Amygdala (tissue), 56 donors: ENCODE measurements at regions not wholly inside any gene's neighbourhood (a gene's known extent, or its start where the extent isn't known, plus 50 kb on each side); places are given as distances from the start of the nearest gene placed in this dataset.

Experiments used
- DNase-seq, 56 donors: peaks; one replicate each; lab custom pipeline; 2025; lab: John Stamatoyannopoulos, UW

DNA sequence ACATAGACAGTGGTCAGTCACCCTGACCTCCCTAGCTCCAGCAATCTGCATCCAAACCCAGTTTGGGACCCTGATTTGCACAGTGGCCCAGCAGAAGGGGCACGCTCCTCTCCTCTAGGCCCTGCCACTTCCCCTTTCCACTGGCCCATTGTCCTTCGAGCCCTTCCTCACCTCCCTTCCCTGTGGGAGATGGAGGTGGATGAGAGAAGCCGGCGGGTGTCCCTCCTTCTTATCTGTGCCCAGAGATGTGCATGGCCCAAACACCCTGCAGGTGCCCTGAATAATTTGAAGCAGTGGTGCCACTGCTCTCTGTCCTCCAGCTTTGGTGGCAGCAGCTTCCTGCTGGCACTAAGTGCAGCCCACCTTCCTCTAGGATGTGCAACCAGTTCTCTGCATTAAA is 140.0 kb downstream of the BARX1 start:
- DNase-seq: no peak

DNA sequence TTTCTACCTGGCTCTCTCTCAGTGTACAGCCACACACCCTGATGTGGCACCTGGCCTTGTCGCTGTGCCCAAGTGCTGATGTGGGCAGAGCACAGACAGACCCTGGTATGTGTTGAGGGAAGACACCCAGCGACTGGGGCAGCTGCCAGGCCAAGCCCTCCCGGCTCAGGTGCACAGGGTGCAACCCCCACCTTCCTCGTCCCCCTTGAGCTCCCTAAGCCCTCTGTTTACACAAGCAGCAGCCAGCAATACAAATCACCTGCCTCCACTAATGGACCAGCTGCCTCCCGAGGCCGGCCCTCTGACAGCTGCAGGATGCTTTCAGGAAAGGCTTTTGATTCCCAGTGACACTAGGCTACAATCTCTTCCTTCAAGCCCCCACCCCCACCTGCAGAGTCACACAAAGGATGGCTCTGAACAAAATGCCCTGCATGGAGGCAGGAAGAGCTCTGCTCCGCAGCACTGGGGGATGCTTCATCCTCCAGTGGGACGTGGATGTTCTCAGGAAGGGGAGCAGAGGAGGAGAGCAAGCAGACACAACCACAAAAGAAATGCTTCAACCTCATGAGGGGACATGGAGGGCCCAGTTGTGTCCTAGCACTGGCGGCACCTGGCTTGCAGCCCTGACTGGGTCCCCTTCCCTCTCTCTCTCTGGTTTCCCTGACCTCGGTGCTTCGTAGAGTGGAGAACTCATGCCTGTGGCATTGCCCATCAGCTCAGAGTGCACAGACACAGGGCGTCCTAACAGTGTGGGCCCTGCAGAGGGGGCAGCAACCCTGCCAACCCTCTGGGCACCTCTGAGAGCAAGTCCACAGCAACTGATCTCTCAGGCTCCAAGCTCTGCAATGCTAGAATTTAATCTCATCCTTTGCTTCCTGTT is 140.8 kb downstream of the BARX1 start:
- DNase-seq: no peak

DNA sequence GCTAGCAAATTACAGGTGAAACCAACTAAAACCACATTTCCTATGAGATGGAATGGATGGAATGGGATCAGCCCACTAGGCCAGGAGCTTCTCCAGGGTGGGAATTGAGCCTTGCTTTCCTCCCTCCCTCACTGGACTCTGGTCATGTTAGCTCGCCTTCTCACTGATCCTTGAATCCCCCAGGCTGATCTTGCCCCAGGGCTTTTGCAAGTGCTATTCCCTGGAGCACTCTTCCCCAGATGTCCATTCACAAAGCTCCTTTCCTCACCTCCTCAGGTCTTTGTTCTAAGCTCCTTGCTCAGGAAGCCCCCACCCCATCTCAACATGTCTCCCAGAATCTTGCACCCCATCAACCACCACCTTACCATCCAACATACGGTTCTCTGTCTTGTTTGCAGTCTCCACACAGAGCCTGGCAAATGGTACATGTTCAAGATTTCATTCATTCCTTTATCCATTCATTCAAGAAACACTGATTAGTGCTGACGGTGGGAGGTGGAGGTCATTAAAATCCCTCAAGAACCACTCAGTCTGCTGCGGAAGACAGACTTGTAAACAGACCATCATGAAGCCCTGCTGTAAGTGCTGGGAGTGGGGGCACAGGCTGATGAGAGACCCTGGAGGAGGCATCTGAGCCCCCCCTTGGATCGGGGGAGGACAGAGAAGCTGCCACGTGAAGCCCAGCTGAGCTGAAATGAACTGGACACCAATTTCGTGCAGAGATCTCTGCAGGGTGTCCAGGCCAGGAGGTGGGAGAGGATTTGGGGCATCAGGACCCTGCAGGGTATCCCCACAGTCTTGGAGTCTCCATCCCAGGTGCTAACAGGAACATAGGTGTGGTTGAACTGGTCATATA is 141.7 kb downstream of the BARX1 start:
- DNase-seq: no peak

DNA sequence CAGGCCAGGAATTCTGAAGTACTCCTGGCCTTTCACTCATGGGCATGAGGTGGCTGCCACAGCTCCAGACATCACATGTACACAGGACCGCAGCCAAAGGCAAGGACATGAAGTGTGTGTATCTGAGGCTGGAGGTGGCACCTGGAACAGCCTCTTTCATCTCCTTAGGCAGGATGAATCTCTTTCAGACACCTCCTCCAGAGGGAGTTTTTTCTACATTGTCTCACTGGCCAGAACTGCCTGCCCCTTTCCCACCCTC is 142.8 kb downstream of the BARX1 start:
- no peak for DNase-seq

DNA sequence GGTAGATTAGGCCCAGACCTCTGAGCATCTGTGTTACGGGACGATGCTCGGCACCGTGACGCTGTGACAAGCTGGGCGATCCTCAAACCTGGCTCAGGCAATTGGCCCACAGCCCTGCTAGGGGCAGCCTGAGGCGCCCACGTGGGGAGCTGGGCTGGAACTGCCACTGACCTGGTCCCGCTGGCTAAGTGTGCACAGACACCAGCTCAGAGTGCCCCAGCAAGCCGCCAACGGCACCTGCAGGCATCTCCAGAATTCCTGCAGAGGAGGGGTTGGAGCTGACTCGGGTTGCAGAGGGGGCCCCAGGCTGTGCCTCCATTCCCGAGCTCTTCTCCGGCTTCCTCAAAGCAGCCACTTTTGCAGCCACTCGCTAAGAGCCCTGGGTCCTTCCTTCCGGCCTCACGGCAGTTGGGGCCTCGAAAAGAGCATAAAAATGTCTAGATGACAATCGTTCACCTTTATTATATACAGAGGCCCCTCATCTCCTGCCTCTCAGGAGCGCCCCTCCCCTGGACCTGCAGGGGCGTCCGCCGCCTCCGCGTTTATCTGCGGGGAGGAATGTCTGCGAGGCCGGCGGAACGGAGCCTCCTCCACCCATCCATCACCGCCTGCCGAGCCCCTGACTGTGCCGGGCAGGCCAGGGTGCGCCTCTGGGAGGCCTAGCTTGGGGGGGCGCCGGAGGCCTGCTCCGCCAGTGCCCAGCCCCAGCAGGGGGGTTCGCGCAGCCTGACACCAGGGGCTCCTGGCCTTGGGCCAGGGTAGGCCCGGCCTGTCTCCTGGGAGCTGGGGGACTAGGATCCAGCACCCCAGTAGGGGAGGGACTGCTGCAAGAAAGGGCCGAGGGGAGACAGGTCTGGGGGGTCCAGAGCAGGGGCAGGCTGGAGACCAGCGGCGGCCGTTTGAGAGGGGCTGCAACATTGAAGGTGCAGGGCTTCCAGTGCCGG is 144.9 kb downstream of the BARX1 start:
- no peak for DNase-seq

DNA sequence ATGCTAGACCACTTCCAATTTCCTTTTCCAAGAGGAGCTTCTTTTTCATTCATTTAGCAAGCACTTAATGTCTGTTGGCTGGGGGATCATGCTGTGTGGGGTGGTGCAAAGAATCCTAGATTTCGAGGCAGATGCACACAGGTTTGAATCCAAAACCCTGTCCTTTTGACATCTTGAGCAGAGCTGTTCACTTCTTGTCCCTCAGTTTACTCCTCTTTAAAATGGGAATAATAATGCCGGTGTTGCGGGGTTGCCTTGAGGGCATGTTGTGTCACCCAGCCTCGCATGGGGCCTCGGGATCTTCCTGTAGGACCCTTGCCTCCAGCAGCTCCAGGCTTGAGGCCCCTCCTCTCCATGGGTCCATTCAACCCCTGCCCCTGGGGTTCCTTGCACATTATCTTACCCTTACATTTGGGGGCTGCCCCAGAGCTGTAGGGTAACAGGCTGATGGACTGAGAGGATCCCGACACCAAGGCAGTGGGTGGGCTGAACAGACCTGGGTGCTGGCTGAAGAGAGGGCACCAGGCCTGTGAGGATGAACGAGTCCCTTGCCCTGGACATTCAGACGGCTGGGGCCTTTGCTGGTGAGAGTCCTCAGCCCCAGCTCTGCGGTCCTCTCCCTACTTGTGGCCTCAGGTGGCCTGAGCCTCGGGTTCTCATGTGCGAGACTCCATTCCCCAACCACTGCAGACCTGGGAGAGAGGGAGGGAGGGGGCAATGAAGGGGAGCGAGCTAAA is 145.8 kb downstream of the BARX1 start:
- DNase-seq: no peak

DNA sequence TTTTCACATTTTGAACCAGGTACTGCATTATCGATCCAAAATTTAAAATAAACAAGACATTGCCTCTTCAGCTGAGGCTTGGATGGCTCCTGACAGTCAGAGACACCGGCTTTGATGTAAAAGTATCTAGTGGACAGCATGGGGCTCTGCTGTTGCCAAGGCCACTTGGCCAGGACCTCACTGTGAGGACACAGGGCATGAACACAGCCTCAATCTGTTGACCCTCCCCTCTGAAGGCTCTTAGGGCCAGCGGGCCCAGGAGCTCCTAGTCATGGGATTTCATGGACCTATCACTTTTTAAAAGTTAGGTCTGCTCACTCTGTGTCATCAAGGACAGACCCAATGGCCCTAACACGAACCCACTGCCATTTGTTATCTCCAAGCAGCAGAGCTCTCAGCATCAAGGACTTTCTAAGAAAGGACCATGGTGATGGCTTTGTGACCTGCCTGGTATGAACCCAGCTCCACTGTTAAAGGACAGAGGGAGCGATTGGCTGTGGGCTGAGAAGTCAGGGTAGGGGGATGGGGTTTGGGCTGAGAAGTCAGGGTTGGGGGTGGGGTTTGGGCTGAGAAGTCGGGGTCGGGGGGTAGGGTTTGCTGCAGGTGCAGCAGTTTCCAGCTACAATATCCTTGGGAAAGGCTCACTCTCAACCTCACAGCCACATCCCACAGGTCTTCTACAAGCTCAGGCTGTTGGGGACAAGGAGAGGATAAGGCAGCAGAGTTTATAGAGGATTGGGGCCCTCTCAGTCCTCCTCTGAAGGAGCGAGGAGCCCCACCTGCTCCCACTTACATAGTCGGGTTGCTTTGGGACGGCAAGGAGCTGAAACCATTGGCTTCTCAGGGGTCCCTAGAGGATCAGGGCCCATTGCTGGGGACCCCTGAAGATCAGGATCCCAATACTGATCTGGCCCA is 146.8 kb downstream of the BARX1 start:
- no peak for DNase-seq

DNA sequence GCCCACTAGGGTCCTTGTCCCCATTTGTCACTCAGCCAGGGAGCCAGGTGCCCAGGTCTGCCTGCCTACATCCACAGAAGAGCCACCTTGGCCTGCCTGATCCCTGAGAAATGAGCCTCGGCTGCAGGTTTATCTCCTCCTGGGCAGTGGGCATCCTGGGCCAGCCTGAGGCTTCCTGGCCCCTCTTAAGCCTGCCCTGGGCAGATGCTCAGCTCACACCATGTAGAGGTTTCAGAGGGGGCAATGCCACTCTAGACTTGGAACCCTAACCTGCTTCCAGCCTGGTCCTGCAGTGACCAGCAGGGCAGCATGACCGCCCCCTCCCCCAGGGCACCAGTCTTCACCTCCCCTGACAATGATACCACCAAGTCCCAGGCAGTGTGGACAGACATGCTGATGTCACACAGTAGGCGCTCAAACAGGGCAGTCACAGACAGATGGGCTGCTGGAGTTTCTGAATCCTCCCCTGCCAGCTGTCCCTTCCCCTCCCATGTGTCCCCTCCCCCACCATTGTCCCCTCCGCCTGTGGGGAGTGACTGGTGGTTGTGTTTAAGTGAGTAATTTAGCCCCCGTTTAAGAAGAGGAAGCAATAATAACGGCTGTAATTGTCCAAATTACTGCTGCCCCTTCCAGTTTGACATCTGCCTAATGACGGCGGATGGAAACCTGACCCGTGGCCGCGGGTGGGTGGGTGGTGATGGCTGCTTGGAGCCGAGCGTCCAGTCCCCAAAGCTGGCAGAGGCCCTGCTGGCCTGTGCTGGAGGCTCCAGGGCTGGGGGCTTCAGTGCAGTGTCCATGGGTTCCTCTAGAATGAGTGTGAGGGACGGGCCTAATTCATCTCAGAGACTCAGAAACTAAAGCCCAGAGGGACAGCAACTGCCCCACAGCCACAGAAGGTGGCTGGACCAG is 147.7 kb downstream of the BARX1 start:
- DNase-seq: no peak

DNA sequence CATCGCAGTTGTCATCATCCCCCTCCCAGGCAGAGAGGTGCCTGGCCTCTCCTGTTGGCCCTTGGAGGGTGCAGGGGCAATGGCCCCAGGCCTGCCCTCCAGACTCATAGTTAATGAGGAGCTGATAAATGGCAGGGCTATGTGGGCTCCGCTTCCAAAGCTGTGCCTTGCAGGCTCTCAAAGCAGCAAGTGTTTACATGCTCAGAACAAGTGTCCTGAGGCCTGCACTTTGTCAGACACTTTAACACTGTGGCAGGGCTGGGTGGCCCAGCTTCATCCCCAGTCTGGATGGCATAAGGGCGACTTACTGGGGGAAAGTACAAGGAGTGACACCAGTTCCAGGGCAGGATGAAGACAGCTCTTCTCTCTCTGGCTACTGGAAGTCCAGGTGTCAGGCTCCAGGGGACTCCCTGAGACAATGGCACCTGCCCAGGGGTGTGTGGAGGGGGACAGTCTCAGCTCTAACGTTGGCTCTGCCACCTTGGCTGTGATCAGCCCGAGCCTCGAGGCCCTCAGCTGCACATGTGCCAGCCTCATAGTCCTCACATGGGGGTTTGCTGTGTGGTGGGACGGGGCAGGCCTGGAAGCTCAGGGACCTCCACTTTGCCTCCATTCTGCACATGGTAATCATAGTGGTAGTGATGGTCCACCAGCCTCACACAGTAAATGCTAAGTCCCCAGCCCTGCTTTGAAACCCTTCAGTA is 153.4 kb downstream of the BARX1 start:
- no peak for DNase-seq

DNA sequence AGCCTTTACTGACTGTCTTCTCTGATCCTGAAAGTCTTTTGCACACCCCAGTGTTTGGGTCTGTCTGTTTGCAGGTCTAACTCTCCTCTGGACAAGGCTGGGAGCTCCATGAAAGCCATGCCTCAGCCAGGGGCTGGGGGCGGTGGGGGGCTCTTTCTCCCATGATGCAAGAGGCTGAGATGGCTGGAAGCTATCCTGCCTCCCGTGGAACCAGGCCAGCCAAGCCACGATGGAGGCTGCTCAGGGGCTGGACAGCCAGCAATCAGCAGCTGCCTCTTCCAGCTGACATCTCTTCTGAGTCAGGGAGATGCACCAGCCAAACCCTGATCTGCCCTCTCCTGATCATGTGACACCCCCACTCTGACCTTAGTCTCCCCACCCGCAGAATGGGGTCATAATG is 154.0 kb downstream of the BARX1 start:
- no peak for DNase-seq

DNA sequence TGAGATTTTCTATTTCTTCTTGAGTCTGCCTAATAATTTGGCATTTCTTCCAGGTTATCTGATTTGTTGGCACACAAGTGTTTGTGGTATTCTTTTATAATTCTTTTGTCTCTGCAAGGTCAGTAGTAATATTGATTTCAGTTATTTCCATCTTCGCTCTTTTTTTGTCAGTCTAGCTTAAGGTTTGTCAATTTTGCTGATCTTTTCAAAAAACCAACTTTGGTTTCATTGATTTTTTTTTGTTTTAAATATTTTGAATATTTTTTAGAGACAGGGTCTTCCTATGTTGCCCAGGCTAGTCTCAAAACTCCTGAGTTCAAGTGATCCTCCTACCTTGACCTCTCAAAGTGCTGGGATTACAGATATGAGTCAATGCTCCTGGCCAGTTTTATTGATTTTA is 162.8 kb downstream of the BARX1 start:
- no peak for DNase-seq

DNA sequence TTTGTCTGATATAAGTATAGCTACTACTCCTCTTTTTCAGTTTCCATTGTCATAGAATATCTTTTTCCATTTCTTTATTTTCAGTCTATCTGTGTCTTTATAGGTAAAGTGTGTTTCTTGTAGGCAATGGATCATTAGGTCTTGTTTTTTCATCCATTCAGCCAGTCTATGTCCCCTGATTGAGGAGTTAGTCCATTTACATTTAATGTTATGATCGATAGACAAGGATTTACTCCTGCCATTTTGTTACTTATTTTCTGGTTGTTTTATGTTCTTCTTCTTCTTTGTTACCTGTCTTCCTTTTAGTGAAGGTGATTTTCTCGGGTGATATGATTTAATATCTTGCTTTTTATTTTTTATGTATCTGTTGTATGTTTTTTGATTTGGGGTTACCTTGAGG is 169.0 kb downstream of the BARX1 start:
- no peak for DNase-seq

DNA sequence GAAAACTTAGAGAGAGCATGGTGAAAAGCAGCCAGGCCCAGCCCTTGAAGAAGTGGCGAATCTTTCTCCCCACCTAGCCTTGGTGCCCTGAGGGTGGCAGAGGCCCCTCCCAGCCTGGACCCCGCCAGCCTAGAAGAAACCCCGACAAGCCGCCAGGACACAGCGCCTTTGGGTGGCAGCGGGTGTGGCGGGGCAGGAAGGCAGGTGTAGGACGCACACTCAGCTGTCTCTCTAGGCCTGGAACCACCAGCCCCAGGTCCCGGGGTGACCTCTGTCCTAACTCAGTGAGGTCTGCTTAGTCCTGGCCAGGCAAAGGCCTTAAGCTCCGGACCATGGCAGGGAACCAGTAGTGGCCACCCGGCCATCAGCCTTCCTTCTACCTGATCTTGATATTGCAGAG is 178.3 kb downstream of the BARX1 start:
- DNase-seq: no peak

DNA sequence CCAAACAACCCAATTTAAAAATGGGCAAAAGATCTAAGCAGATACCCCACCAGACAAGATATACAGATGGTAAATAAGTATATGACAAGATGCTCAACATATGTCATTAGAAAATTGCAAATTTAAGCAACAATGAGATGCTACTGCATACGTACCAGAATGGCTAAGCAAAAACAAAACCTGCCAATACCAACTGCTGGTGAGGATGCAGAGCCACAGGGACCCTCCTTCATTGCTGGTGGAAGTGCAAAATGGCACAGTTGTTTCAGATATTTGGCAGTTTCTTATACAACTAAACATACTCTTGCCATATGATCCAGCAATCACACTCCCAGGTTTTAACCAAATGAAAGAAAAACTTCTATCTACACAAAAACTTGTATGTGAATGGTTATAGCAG is 178.9 kb downstream of the BARX1 start:
- no peak for DNase-seq

DNA sequence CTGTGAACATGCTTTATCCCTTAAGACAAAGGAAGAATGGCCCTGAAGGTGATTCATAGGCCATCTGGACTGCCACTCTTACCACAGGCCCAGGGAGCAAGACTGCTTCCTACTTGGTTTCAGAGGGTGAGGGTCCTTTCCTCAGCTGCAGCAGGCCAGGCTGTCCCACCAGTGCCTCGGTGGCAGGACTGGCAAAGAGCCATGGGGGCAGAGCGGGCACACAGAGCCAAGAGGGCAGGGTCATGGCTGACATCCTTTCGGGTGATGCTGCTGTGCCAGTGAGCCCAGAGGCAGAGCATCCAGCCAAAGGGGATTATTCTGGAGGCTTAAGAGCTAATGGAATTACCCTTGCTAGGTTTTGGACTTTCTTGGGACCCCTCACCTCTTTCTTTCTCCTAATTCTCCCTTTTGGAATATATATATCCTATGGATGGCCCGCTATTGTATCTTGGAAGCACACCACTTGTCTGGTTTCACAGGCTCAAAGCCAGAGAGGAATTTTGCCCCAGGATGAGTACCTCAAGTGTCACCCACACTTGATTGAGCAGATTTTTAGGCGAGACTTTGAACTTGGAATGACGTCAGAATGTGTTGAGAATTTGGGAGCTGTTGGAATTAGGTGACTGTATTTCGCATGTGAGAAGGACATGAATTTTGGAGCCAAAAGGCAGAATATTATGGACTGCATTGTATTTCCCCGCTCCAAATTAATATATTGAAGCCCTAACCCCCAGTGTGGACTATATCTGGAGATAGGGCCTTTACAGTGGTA is 180.6 kb downstream of the BARX1 start:
- DNase-seq: no peak

DNA sequence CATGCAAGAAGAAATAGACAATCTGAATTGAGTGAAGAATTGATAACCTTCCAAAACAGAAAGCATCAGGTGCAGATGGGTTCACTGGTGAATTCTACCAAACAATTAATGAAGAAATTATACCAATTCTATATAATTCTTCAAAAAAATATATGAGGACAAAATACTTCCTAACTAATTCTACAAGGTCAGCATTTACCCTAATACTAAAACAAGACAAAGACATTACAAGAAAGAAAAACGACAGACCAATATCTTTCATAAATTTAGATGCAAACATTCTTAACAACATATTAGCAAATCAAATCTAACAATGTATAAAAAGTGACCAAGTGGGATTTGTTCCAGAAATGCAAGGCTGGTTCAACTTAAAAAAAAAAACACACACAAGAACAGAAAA is 183.9 kb downstream of the BARX1 start:
- no peak for DNase-seq

DNA sequence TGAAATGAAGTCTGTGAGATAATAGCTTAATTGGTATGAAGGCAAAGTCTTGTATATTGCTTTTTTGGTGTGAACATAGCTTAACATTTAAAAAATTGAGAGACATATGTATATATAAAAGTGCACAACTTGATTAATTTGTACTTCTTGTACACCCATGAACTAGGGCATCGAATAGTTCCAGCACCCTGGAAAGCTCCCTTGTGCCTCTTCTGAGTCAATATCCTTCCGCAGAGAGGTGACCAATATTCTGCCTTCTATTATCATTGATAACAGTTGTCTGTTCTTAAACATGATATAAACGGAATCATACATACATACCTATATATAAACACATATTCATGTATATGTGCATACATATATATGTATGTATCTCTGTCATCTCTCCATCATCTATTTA is 185.4 kb downstream of the PHF2 start:
- DNase-seq: no peak
